ENCODE measurements at regions not wholly inside any gene's neighbourhood (a gene's known extent, or its start where the extent isn't known, plus 50 kb on each side); places are given as distances from the start of the nearest gene placed in this dataset.

- ChIA-PET POLR2A (no interaction called here), CTCF (interaction anchor here (1.0 kb wide), 1 partner anchor 30 kb away, joined by 3 read pairs; no protein-coding TSS in a partner anchor)
- no peak for TF ChIP-seq ZNF426 (tag by site-specific recombination; IDR thresholded peaks at IDR 0.05)
- TF ChIP-seq GLI4 (tag by site-specific recombination; IDR thresholded peaks at IDR 0.05), result no peak
- TF ChIP-seq ZNF23 (tag by site-specific recombination; IDR thresholded peaks at IDR 0.05; ENCODE audit: borderline replicate concordance), result no peak
- no peak for TF ChIP-seq AEBP2 (tag by site-specific recombination; IDR thresholded peaks at IDR 0.05; ENCODE audit: borderline replicate concordance)
- TF ChIP-seq ZNF645 (tag by site-specific recombination; IDR thresholded peaks at IDR 0.05), result no peak
- no peak for TF ChIP-seq RBAK (tag by site-specific recombination; IDR thresholded peaks at IDR 0.05)
- no peak for TF ChIP-seq HOXA7 (CRISPR knock-in tag; IDR thresholded peaks at IDR 0.05; ENCODE audit: borderline replicate concordance)
- TF ChIP-seq ELK4 (IDR thresholded peaks at IDR 0.05; ENCODE audit: borderline replicate concordance, low read depth, low read length), result no peak
- TF ChIP-seq ZNF350 (tag by site-specific recombination; IDR thresholded peaks at IDR 0.05), result no peak
- no peak for TF ChIP-seq OSR2 (tag by site-specific recombination; IDR thresholded peaks at IDR 0.05)
- TF ChIP-seq IKZF3 (tag by site-specific recombination; IDR thresholded peaks at IDR 0.05), result no peak
- TF ChIP-seq ZNF274 (IDR thresholded peaks at IDR 0.05; ENCODE audit: low read length), result no peak
- no peak for TF ChIP-seq ZNF274 (tag by site-specific recombination; IDR thresholded peaks at IDR 0.05; ENCODE audit: borderline replicate concordance)
- TF ChIP-seq ZBTB1 (tag by site-specific recombination; IDR thresholded peaks at IDR 0.05), result no peak
- TF ChIP-seq ZNF837 (tag by site-specific recombination; IDR thresholded peaks at IDR 0.05), result no peak
- Histone ChIP-seq H3K4me3 (ENCODE audit: low read depth, low read length) (no peak overlapping the region), H3K27ac (ENCODE audit: extremely low read depth, low read depth, low read length) (no peak overlapping the region), H3K9me3 (ENCODE audit: control insufficient read depth, insufficient read depth, low read depth, low read length) (no peaks in the 10 kb centered on the region), H3K4me1 (ENCODE audit: control insufficient read depth, insufficient read depth, low read length) (no peaks in the 10 kb centered on the region), H3K36me3 (ENCODE audit: control insufficient read depth in 2 of 2, insufficient read depth in 1 of 2, low read length in 2 of 2) (no peaks in the 10 kb centered on the region)
Observed at GRCh38 chr2:235312571-235312970, 181.3 kb upstream of the AGAP1 start.

GRCh38 chr2:235314371-235314930 is 179.4 kb upstream of the AGAP1 start:
- POLR2A ChIA-PET, result no interaction called here
- Histone ChIP-seq H3K4me1 (ENCODE audit: control insufficient read depth, insufficient read depth, low read length) (no peaks in the 10 kb centered on the region), H3K4me3 (ENCODE audit: low read depth, low read length) (no peak overlapping the region), H3K9me3 (ENCODE audit: control insufficient read depth, insufficient read depth, low read depth, low read length) (no peaks in the 10 kb centered on the region), H3K27ac (ENCODE audit: extremely low read depth, low read depth, low read length) (no peak overlapping the region), H3K36me3 (ENCODE audit: control insufficient read depth in 2 of 2, insufficient read depth in 1 of 2, low read length in 2 of 2) (no peaks in the 10 kb centered on the region)
- CTCF ChIA-PET, result no interaction called here
- TF ChIP-seq ZNF658 (tag by site-specific recombination; IDR thresholded peaks at IDR 0.05) (no peak), ZBTB20 (tag by site-specific recombination; IDR thresholded peaks at IDR 0.05) (peak; percentile 48), ZFP69B (tag by site-specific recombination; IDR thresholded peaks at IDR 0.05) (no peak), ZNF433 (tag by site-specific recombination; IDR thresholded peaks at IDR 0.05; ENCODE audit: low read depth) (no peak)

GRCh38 chr2:235319095-235319494 is 174.7 kb upstream of the AGAP1 start:
- no peaks in the 10 kb centered on the region for H3K9me3 ChIP-seq (ENCODE audit: control insufficient read depth, insufficient read depth, low read depth, low read length)
- no peak overlapping the region for H3K4me3 ChIP-seq (ENCODE audit: low read depth, low read length)
- no peak overlapping the region for H3K27ac ChIP-seq (ENCODE audit: extremely low read depth, low read depth, low read length)
- POLR2A ChIA-PET, result no interaction called here
- CTCF ChIA-PET, result interaction anchor here (0.8 kb wide), 1 partner anchor 9 kb away, joined by 3 read pairs; no protein-coding TSS in a partner anchor
- H3K4me1 ChIP-seq (ENCODE audit: control insufficient read depth, insufficient read depth, low read length), result no peaks in the 10 kb centered on the region
- H3K36me3 ChIP-seq (ENCODE audit: control insufficient read depth in 2 of 2, insufficient read depth in 1 of 2, low read length in 2 of 2), result no peaks in the 10 kb centered on the region
- TF ChIP-seq ZNF654 (tag by site-specific recombination; IDR thresholded peaks at IDR 0.05; ENCODE audit: low read depth) (no peak), ZBTB21 (tag by site-specific recombination; IDR thresholded peaks at IDR 0.05) (no peak), ZNF701 (tag by site-specific recombination; IDR thresholded peaks at IDR 0.05) (no peak), ZNF132 (tag by site-specific recombination; IDR thresholded peaks at IDR 0.05; ENCODE audit: borderline replicate concordance) (no peak), SP2 (tag by site-specific recombination; IDR thresholded peaks at IDR 0.05) (no peak), MZF1 (tag by site-specific recombination; IDR thresholded peaks at IDR 0.05; ENCODE audit: borderline replicate concordance) (no peak), ZNF777 (tag by site-specific recombination; IDR thresholded peaks at IDR 0.05; ENCODE audit: borderline replicate concordance) (no peak), SP7 (tag by site-specific recombination; IDR thresholded peaks at IDR 0.05) (no peak), ZNF792 (tag by site-specific recombination; IDR thresholded peaks at IDR 0.05) (no peak), ZNF664 (tag by site-specific recombination; IDR thresholded peaks at IDR 0.05) (no peak), ZBTB7A (tag by site-specific recombination; IDR thresholded peaks at IDR 0.05; ENCODE audit: low read depth) (no peak)

All from HEK293 (cell line).